ENCODE measurements at regions not wholly inside any gene's neighbourhood (a gene's known extent, or its start where the extent isn't known, plus 50 kb on each side); places are given as distances from the start of the nearest gene placed in this dataset.

- TF ChIP-seq CTCF (IDR thresholded peaks at IDR 0.05) (no peak), POLR2A (IDR thresholded peaks at IDR 0.05) (no peak)
These were observed 97.5 kb upstream of the PRR5 start for GRCh38 chr22:44604455-44604854.
